Activated CD8-positive, alpha-beta memory T cell treated with anti-CD3 and anti-CD28 coated beads for 24 hours (primary cell): ENCODE measurements at regions not wholly inside any gene's neighbourhood (a gene's known extent, or its start where the extent isn't known, plus 50 kb on each side); places are given as distances from the start of the nearest gene placed in this dataset.
"Not testable (repeated sequence)": the region's sequence is repeated elsewhere in the genome, so short reads cannot be mapped to it uniquely, and the experiment has no call there.

Experiments
- DNase-seq: peaks from one replicate; pipeline ENCODE4 v3.0.0-alpha.2; 2020

- DNase-seq = no peak
Measured at GRCh38 chr6:4676016-4676415, 100.2 kb upstream of the CDYL start.

- DNase-seq = no peak
Measured at GRCh38 chr6:4675121-4675520, 101.1 kb upstream of the CDYL start.

- DNase-seq = no peak
Measured at GRCh38 chr6:4673861-4674260, 102.3 kb upstream of the CDYL start.

GRCh38 chr6:4672772-4673171 is 103.4 kb upstream of the CDYL start:
- DNase-seq = no peak

- no peak for DNase-seq
Measured at GRCh38 chr6:4671587-4672115, 104.6 kb upstream of the CDYL start.

GRCh38 chr6:4670824-4671409 is 105.3 kb upstream of the CDYL start:
- DNase-seq = no peak

- DNase-seq = no peak
Measured at GRCh38 chr6:4670290-4670689, 105.9 kb upstream of the CDYL start.

- no peak for DNase-seq
Measured at GRCh38 chr6:4668271-4669179, 107.7 kb upstream of the CDYL start.

GRCh38 chr6:4667591-4667990 is 108.6 kb upstream of the CDYL start:
- no peak for DNase-seq

GRCh38 chr6:4666886-4667513 is 109.2 kb upstream of the CDYL start:
- DNase-seq = no peak

GRCh38 chr6:4665489-4666417 is 110.5 kb upstream of the CDYL start:
- no peak for DNase-seq

- DNase-seq = no peak
Measured at GRCh38 chr6:4664911-4665310, 111.3 kb upstream of the CDYL start.

- DNase-seq = no peak
Measured at GRCh38 chr6:4664117-4664626, 112.0 kb upstream of the CDYL start.

GRCh38 chr6:4662886-4663285 is 113.3 kb upstream of the CDYL start:
- DNase-seq = no peak

GRCh38 chr6:4661391-4661790 is 114.8 kb upstream of the CDYL start:
- DNase-seq = no peak

- DNase-seq = no peak
Measured at GRCh38 chr6:4660377-4661321, 115.6 kb upstream of the CDYL start.

- DNase-seq = not testable (repeated sequence)
Measured at GRCh38 chr6:4659719-4660118, 116.5 kb upstream of the CDYL start.

- DNase-seq = no peak
Measured at GRCh38 chr6:4658486-4658885, 117.7 kb upstream of the CDYL start.

- DNase-seq = no peak
Measured at GRCh38 chr6:4656106-4656505, 120.1 kb upstream of the CDYL start.

- no peak for DNase-seq
Measured at GRCh38 chr6:4655196-4656025, 120.8 kb upstream of the CDYL start.
